HepG2 (cell line): ENCODE measurements at regions not wholly inside any gene's neighbourhood (a gene's known extent, or its start where the extent isn't known, plus 50 kb on each side); places are given as distances from the start of the nearest gene placed in this dataset.

Experiments used
- ATAC-seq: fragments of 200-7000 bp; cut with Tn5 transposase; 3 replicates; pipeline ENCODE4 v1.9.1; 2020; ENCODE audit warnings: mild to moderate bottlenecking, moderate library complexity
- BruUV-seq: library from RNA; stranded (reverse); fragments of 400-500 nt; replicated peaks from 2 replicates; lab custom pipeline; 2021; lab: Mats Ljungman, UMichigan
- CTCF ChIA-PET: fragments of 300-600 bp; formaldehyde crosslinking; extraction: SDS; loops from one replicate; lab custom pipeline; 2021; ENCODE audit warnings: low total read pairs, inconsistent platforms, low intra/inter-chr PET ratio; lab: Yijun Ruan, JAX
- POLR2A ChIA-PET: fragments of 350-600 bp; sonication (Branson Sonifier 250); formaldehyde crosslinking; loops from one replicate; lab custom pipeline; 2020; ENCODE audit warnings: antibody characterized with exemption, inconsistent platforms; lab: Yijun Ruan, JAX
- DNase-seq: peaks from one replicate; pipeline ENCODE4 v3.0.0-alpha.2; 2015; ENCODE audit warnings: low spot score
- FAIRE-seq: peaks from 3 replicates; lab custom pipeline; 2011; peaks lifted over from hg19 to GRCh38; lab: Jason Lieb, UNC
- H2AFZ ChIP-seq: one replicate; pipeline ENCODE4 v1.6.1; 2011; ENCODE audit warnings: low read length, inconsistent platforms
- H3K27ac ChIP-seq: fragments of 300-600 bp; 3 replicates; pipeline ENCODE4 v1.8.0; 2011; ENCODE audit warnings: mixed run types, mild to moderate bottlenecking, mixed read lengths, low read length, inconsistent platforms; ENCODE audit not compliant: insufficient read depth; ENCODE audit errors: extremely low read length
- H3K27me3 ChIP-seq, 2 experiments: fragments of 200-600 bp in 1 of 2; 2 replicates in 1 of 2; 3 replicates in 1 of 2; pipeline versions ENCODE4 v1.6.0 to v1.8.0; 2011; ENCODE audit warnings: low read length in 2 of 2, mild to moderate bottlenecking in 2 of 2, moderate library complexity in 2 of 2, inconsistent platforms in 1 of 2; ENCODE audit not compliant: insufficient read depth in 2 of 2, control insufficient read depth in 1 of 2
- H3K36me3 ChIP-seq, 2 experiments: fragments of 200-600 bp in 1 of 2; replicated peaks in 1 of 2; 2 replicates in 1 of 2; 3 replicates in 1 of 2; pipeline versions ENCODE4 v1.5.1 to v1.8.0; 2011; ENCODE audit warnings: low read length in 2 of 2, inconsistent platforms in 1 of 2; ENCODE audit not compliant: insufficient read depth in 2 of 2, control insufficient read depth in 1 of 2
- H3K4me1 ChIP-seq: 2 replicates; pipeline ENCODE4 v1.5.1; 2012; ENCODE audit warnings: low read length, inconsistent platforms; ENCODE audit not compliant: insufficient read depth
- H3K4me2 ChIP-seq: 2 replicates; pipeline ENCODE4 v1.6.0; 2011; ENCODE audit warnings: low read depth, low read length, inconsistent platforms
- H3K4me3 ChIP-seq, 3 experiments: fragments of 200-600 bp in 1 of 3; sonication (generic), shearing (Covaris generic) in 1 of 3; replicated peaks in 1 of 3; 2 replicates each; pipeline ENCODE4 v1.5.1; 2011 to 2016; ENCODE audit warnings: low read length in 3 of 3, inconsistent platforms in 2 of 3, low read depth in 2 of 3, mild to moderate bottlenecking in 2 of 3, control low read depth in 1 of 3, mixed read lengths in 1 of 3; ENCODE audit not compliant: insufficient read depth in 1 of 3
- H3K79me2 ChIP-seq: one replicate; pipeline ENCODE4 v1.6.1; 2011; ENCODE audit warnings: low read length, inconsistent platforms; ENCODE audit not compliant: insufficient read depth
- H3K9ac ChIP-seq: 2 replicates; pipeline ENCODE4 v1.6.0; 2011; ENCODE audit warnings: mild to moderate bottlenecking, low read depth, low read length, inconsistent platforms; ENCODE audit not compliant: insufficient read depth
- H3K9me3 ChIP-seq: 2 replicates; pipeline ENCODE4 v1.5.1; 2012; ENCODE audit warnings: mild to moderate bottlenecking, low read length
- H4K20me1 ChIP-seq: 2 replicates; pipeline ENCODE4 v1.6.0; 2011; ENCODE audit warnings: inconsistent platforms, mild to moderate bottlenecking, low read length, moderate library complexity; ENCODE audit not compliant: insufficient read depth
- CHD4 ChIP-seq: fragments of 200-600 bp; sonication (generic); IDR thresholded peaks from 2 replicates; pipeline ENCODE4 v1.7.0; 2017; ENCODE audit warnings: mild to moderate bottlenecking, low read length, borderline replicate concordance
- GPBP1L1 ChIP-seq: sonication (generic); formaldehyde crosslinking; IDR thresholded peaks from 2 replicates; pipeline ENCODE4 v1.5.0; 2020; ENCODE audit warnings: mild to moderate bottlenecking, missing genetic modification reagents
- GPN1 ChIP-seq: sonication (generic); formaldehyde crosslinking; IDR thresholded peaks from 2 replicates; pipeline ENCODE4 v1.5.1; 2020; ENCODE audit warnings: missing genetic modification reagents, borderline replicate concordance
- MTA3 ChIP-seq: sonication (generic); formaldehyde crosslinking; IDR thresholded peaks from 2 replicates; pipeline ENCODE4 v1.4.0; 2020; ENCODE audit warnings: missing genetic modification reagents
- NBN ChIP-seq: fragments of 450-650 bp; conservative IDR thresholded peaks from 2 replicates; pipeline ENCODE4 v1.6.1; 2017
- NCOA2 ChIP-seq: sonication (generic); formaldehyde crosslinking; IDR thresholded peaks from 2 replicates; pipeline ENCODE4 v1.8.0; 2022; ENCODE audit warnings: inconsistent platforms
- NFE2L2 ChIP-seq: fragments of 150-350 bp; IDR thresholded peaks from 2 replicates; pipeline ENCODE4 v1.6.1; 2014; ENCODE audit warnings: low read length
- NFIB ChIP-seq: sonication (generic); formaldehyde crosslinking; IDR thresholded peaks from 2 replicates; pipeline ENCODE4 v1.9.0; 2021; ENCODE audit warnings: missing genetic modification reagents, mild to moderate bottlenecking, borderline replicate concordance
- SMC3 ChIP-seq: IDR thresholded peaks from 2 replicates; pipeline ENCODE4 v1.6.1; 2011; ENCODE audit warnings: low read length, improper control_type of control experiment
- SP2 ChIP-seq: sonication (generic); formaldehyde crosslinking; IDR thresholded peaks from 2 replicates; pipeline ENCODE4 v1.5.1; 2020; ENCODE audit warnings: mild to moderate bottlenecking, missing genetic modification reagents
- SRSF9 ChIP-seq: fragments of 200-400 bp; formaldehyde crosslinking; IDR thresholded peaks from 2 replicates; pipeline ENCODE4 v1.6.1; 2018; ENCODE audit warnings: borderline replicate concordance, mild to moderate bottlenecking, low read depth, low read length; ENCODE audit not compliant: insufficient read depth, poor library complexity, severe bottlenecking
- THAP11 ChIP-seq: IDR thresholded peaks from 2 replicates; pipeline ENCODE4 v1.6.1; 2016; ENCODE audit warnings: missing biosample characterization, missing genetic modification reagents
- TOE1 ChIP-seq: sonication (generic); formaldehyde crosslinking; IDR thresholded peaks from 2 replicates; pipeline ENCODE4 v1.4.0; 2020; ENCODE audit warnings: mild to moderate bottlenecking, missing genetic modification reagents
- TRIM24 ChIP-seq: sonication (generic); formaldehyde crosslinking; IDR thresholded peaks from 2 replicates; pipeline ENCODE4 v1.8.0; 2022; ENCODE audit warnings: mild to moderate bottlenecking, missing genetic modification reagents
- ZKSCAN1 ChIP-seq: fragments of 150-350 bp; IDR thresholded peaks from 2 replicates; pipeline ENCODE4 v1.6.1; 2014; ENCODE audit warnings: low read length
- ZNF235 ChIP-seq: sonication (generic); formaldehyde crosslinking; IDR thresholded peaks from 2 replicates; pipeline ENCODE4 v1.8.1; 2023; ENCODE audit warnings: mild to moderate bottlenecking, missing genetic modification reagents, borderline replicate concordance
- ZNF414 ChIP-seq: sonication (generic); formaldehyde crosslinking; IDR thresholded peaks from 2 replicates; pipeline ENCODE4 v1.5.0; 2020; ENCODE audit warnings: missing genetic modification reagents
- ZNF607 ChIP-seq: sonication (generic); formaldehyde crosslinking; IDR thresholded peaks from 2 replicates; pipeline ENCODE4 v1.5.1; 2020; ENCODE audit warnings: missing genetic modification reagents, mild to moderate bottlenecking, borderline replicate concordance
- ZNF7 ChIP-seq: IDR thresholded peaks from 2 replicates; pipeline ENCODE4 v1.6.1; 2016; ENCODE audit warnings: missing biosample characterization, missing genetic modification reagents
- WGBS: methylation state at CpG from one replicate; pipeline ENCODE4 v1.1.6; 2017; ENCODE audit warnings: low lambda C conversion rate; 5-methylcytosine and 5-hydroxymethylcytosine counted together
- in situ Hi-C: cut with HindIII; loops from 2 replicates; pipeline ENCODE4 v1.10.0; 2017; ENCODE audit warnings: low pct_unique_long_range_greater_than_20kb; ENCODE audit not compliant: extremely low pct_ligation_motif_present
- intact Hi-C: fragments of 100-400 bp; cut with micrococcal nuclease; formaldehyde crosslinking; loops from one replicate; pipeline ENCODE4 v1.10.0; 2022; ENCODE audit not compliant: unreplicated experiment
- TF ChIP-seq, protein P1 (sequence below): sonication (generic); formaldehyde crosslinking; IDR thresholded peaks from 2 replicates; pipeline ENCODE4 v1.9.0; 2021; ENCODE audit warnings: missing genetic modification reagents, mild to moderate bottlenecking, borderline replicate concordance
- TF ChIP-seq, protein P2 (sequence below): sonication (generic); formaldehyde crosslinking; IDR thresholded peaks from 2 replicates; pipeline ENCODE4 v1.4.0; 2020; ENCODE audit warnings: missing genetic modification reagents
- TF ChIP-seq, protein P3 (sequence below): sonication (generic); formaldehyde crosslinking; IDR thresholded peaks from 2 replicates; pipeline ENCODE4 v1.5.0; 2020; ENCODE audit warnings: missing genetic modification reagents

- no peak for TF ChIP-seq SRSF9
- no peak for TF ChIP-seq GPN1
- TF ChIP-seq, protein P1, sequence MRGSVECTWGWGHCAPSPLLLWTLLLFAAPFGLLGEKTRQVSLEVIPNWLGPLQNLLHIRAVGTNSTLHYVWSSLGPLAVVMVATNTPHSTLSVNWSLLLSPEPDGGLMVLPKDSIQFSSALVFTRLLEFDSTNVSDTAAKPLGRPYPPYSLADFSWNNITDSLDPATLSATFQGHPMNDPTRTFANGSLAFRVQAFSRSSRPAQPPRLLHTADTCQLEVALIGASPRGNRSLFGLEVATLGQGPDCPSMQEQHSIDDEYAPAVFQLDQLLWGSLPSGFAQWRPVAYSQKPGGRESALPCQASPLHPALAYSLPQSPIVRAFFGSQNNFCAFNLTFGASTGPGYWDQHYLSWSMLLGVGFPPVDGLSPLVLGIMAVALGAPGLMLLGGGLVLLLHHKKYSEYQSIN (CRISPR knock-in tag), result no peak
- TF ChIP-seq, protein P2, sequence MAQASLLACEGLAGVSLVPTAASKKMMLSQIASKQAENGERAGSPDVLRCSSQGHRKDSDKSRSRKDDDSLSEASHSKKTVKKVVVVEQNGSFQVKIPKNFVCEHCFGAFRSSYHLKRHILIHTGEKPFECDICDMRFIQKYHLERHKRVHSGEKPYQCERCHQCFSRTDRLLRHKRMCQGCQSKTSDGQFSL, result no peak
- TF ChIP-seq TRIM24 (CRISPR knock-in tag), result no peak
- TF ChIP-seq ZKSCAN1, result no peak
- no peak for TF ChIP-seq ZNF607
- no peak for TF ChIP-seq NCOA2 (CRISPR knock-in tag)
- TF ChIP-seq NFE2L2, result no peak
- no peak for TF ChIP-seq SMC3
- TF ChIP-seq CHD4, result no peak
- TF ChIP-seq, all 625 proteins: peak for 0
Measured at GRCh38 chr3:73207946-73208440, 146.5 kb downstream of the EBLN2 start (continued).

DNA sequence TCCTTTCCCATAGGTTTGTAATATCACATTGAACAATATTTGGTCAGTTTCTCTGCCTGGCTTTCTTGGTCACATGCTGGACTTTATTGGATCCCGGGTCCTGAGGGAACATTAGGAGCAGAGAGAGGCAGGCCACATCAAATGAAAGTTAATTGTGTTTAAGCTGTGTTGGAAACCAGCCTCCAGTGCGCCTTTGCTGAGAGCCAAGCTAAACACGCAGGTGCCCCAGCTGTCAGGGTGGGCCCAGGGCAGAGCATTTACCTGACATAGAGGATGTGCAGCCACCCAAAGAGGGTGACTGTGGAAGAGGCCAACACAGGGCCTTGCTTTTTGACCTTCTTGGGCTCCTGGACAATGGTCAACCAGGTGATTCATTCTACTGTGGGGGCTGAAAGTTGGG is 149.3 kb downstream of the EBLN2 start:
- no peaks in the 10 kb centered on the region for H4K20me1 ChIP-seq
- no TSS peak for BruUV-seq
- no peak for ATAC-seq
- in situ Hi-C loops (no loop called here), intact Hi-C loops (no loop called here)
- 23% methylated on average over 3 of the region's 3 CpGs for WGBS
- no peak overlapping the region for H2AFZ ChIP-seq
- no peaks in the 10 kb centered on the region for H3K36me3 ChIP-seq
- FAIRE-seq, result no peak
- no peaks in the 10 kb centered on the region for H3K79me2 ChIP-seq
- no peak for DNase-seq
- ChIA-PET POLR2A (no interaction called here), CTCF (no interaction called here)
- H3K27me3 ChIP-seq, result no peaks in the 10 kb centered on the region
- H3K4me3 ChIP-seq, result no peak overlapping the region
- H3K27ac ChIP-seq, result no peak overlapping the region
- H3K9me3 ChIP-seq, result no peaks in the 10 kb centered on the region
- H3K4me1 ChIP-seq, result no peaks in the 10 kb centered on the region
- no peak overlapping the region for H3K4me2 ChIP-seq
- H3K9ac ChIP-seq, result no peak overlapping the region
- TF ChIP-seq MTA3 (CRISPR knock-in tag) (no peak), NFIB (CRISPR knock-in tag) (no peak), THAP11 (CRISPR knock-in tag) (no peak), GPBP1L1 (no peak), ZNF414 (CRISPR knock-in tag) (no peak), NBN (no peak), TOE1 (CRISPR knock-in tag) (no peak), ZNF7 (CRISPR knock-in tag) (no peak), ZNF235 (CRISPR knock-in tag) (no peak), SP2 (CRISPR knock-in tag) (no peak)
- TF ChIP-seq, protein P3, sequence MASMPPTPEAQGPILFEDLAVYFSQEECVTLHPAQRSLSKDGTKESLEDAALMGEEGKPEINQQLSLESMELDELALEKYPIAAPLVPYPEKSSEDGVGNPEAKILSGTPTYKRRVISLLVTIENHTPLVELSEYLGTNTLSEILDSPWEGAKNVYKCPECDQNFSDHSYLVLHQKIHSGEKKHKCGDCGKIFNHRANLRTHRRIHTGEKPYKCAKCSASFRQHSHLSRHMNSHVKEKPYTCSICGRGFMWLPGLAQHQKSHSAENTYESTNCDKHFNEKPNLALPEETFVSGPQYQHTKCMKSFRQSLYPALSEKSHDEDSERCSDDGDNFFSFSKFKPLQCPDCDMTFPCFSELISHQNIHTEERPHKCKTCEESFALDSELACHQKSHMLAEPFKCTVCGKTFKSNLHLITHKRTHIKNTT (CRISPR knock-in tag), result no peak
